ENCODE measurements at regions not wholly inside any gene's neighbourhood (a gene's known extent, or its start where the extent isn't known, plus 50 kb on each side); places are given as distances from the start of the nearest gene placed in this dataset.

- H3K4me3 ChIP-seq (ENCODE audit: low read depth in 2 of 2, low read length in 2 of 2), result no peak overlapping the region
Measured at GRCh38 chr18:14919666-14920065, 171.7 kb downstream of the ANKRD30B start.

GRCh38 chr18:14921031-14921430, 173.1 kb downstream of the ANKRD30B start:
- intact Hi-C loops (cut with micrococcal nuclease; ENCODE audit: unreplicated experiment), result no loop called here
- no TSS peak for BruUV-seq (replicated peaks)

More at GRCh38 chr18:14919666-14920065, 171.7 kb downstream of the ANKRD30B start:
- POLR2A ChIA-PET, result no interaction called here
- in situ Hi-C loops (cut with HindIII; ENCODE audit: low pct_unique_long_range_greater_than_20kb, low sequenced_read_pairs), result no loop called here
- no TSS peak for BruUV-seq (replicated peaks)
- CTCF ChIA-PET, result no interaction called here
- no peak for TF ChIP-seq CTCF (IDR thresholded peaks at IDR 0.05)
- no peak for TF ChIP-seq REST (IDR thresholded peaks at IDR 0.05; ENCODE audit: insufficient read depth in 1 of 2, low read depth in 2 of 2, low read length in 1 of 2)
- TF ChIP-seq POLR2AphosphoS5 (IDR thresholded peaks at IDR 0.05; ENCODE audit: low read depth, low read length), result no peak
- no peak for TF ChIP-seq SIN3A (IDR thresholded peaks at IDR 0.05; ENCODE audit: borderline replicate concordance, insufficient read depth, low read depth, low read length)
- no peak for TF ChIP-seq TCF7L2 (IDR thresholded peaks at IDR 0.05; ENCODE audit: low read depth, low read length)
- intact Hi-C loops (cut with micrococcal nuclease; ENCODE audit: unreplicated experiment), result no loop called here
- Histone ChIP-seq H3K36me3 (ENCODE audit: control insufficient read depth, insufficient read depth, low read length) (no peaks in the 10 kb centered on the region), H3K4me1 (ENCODE audit: control insufficient read depth, insufficient read depth, low read length) (no peaks in the 10 kb centered on the region), H3K27ac (ENCODE audit: low read length) (no peak overlapping the region), H3K9me3 (ENCODE audit: control insufficient read depth, insufficient read depth, low read depth, low read length) (no peaks in the 10 kb centered on the region), H3K27me3 (ENCODE audit: control insufficient read depth, insufficient read depth, low read length) (no peaks in the 10 kb centered on the region)
- DNase-seq (ENCODE audit: low read depth, low spot score), result no peak
- no peak for ATAC-seq

More at GRCh38 chr18:14921031-14921430, 173.1 kb downstream of the ANKRD30B start:
- H3K27me3 ChIP-seq (ENCODE audit: control insufficient read depth, insufficient read depth, low read length), result no peaks in the 10 kb centered on the region
- in situ Hi-C loops (cut with HindIII; ENCODE audit: low pct_unique_long_range_greater_than_20kb, low sequenced_read_pairs), result no loop called here
- H3K36me3 ChIP-seq (ENCODE audit: control insufficient read depth, insufficient read depth, low read length), result no peaks in the 10 kb centered on the region
- POLR2A ChIA-PET, result no interaction called here
- H3K4me3 ChIP-seq (ENCODE audit: low read depth in 2 of 2, low read length in 2 of 2), result no peak overlapping the region
- no peak overlapping the region for H3K27ac ChIP-seq (ENCODE audit: low read length)
- TF ChIP-seq REST (IDR thresholded peaks at IDR 0.05; ENCODE audit: insufficient read depth in 1 of 2, low read depth in 2 of 2, low read length in 1 of 2) (no peak), POLR2AphosphoS5 (IDR thresholded peaks at IDR 0.05; ENCODE audit: low read depth, low read length) (no peak), SIN3A (IDR thresholded peaks at IDR 0.05; ENCODE audit: borderline replicate concordance, insufficient read depth, low read depth, low read length) (no peak), TCF7L2 (IDR thresholded peaks at IDR 0.05; ENCODE audit: low read depth, low read length) (no peak), CTCF (IDR thresholded peaks at IDR 0.05) (no peak)
- no peak for DNase-seq (ENCODE audit: low read depth, low spot score)
- CTCF ChIA-PET, result no interaction called here
- no peaks in the 10 kb centered on the region for H3K9me3 ChIP-seq (ENCODE audit: control insufficient read depth, insufficient read depth, low read depth, low read length)
- no peak for ATAC-seq
- no peaks in the 10 kb centered on the region for H3K4me1 ChIP-seq (ENCODE audit: control insufficient read depth, insufficient read depth, low read length)

Measured in Panc1 (cell line).